NCI-H748 (cell line): ENCODE measurements at regions not wholly inside any gene's neighbourhood (a gene's known extent, or its start where the extent isn't known, plus 50 kb on each side); places are given as distances from the start of the nearest gene placed in this dataset.
"Not testable (repeated sequence)": the region's sequence is repeated elsewhere in the genome, so short reads cannot be mapped to it uniquely, and the experiment has no call there.

ENCODE experiments used
- DNase-seq: peaks from one replicate; lab custom pipeline; 2025; ENCODE audit not compliant: unreplicated experiment; lab: John Stamatoyannopoulos, UW

DNA sequence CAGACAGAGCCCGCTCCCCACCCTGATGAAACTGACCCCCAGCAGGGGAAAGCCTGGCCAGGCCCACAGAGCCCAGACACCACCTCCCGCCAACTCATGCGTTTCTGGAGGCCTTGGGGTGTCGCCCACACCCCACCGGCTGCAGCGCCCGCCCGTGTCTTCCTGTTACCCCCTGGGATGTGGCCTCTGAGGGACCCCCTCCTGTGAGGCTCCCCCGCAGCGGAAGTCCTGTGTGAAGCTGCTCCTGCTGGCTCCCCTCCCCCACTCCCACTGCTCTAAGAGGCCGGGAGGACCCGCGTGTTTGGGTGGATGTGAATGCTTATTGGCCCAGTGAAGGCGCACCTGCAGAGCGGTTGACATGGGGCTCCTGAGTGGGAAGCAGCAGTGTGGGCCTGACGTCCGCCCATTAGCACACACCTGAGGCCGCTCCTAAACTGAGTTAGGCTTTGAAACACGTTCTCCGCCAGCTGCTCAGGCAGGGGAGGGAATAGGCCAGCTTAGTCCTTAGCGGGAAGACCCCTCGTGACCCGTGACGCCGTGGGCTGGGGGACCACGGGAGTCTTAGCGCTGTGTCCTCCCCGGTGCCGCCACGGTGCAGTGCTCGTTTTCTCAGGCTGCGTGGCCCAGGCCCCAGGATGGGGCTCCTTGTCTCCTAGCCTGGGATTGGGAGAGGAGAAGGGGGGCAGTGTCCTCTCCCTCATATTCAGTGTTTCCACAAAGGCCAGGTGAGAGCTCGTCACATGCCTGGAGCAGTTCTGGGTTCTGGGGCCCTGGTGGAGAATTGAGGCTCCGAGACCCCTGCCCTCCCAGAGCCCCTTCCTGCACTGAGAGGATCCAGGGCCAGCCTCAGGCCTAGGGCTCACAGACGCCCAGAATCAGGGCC lies 323.4 kb upstream of the SFSWAP start:
- DNase-seq = no peak

DNA sequence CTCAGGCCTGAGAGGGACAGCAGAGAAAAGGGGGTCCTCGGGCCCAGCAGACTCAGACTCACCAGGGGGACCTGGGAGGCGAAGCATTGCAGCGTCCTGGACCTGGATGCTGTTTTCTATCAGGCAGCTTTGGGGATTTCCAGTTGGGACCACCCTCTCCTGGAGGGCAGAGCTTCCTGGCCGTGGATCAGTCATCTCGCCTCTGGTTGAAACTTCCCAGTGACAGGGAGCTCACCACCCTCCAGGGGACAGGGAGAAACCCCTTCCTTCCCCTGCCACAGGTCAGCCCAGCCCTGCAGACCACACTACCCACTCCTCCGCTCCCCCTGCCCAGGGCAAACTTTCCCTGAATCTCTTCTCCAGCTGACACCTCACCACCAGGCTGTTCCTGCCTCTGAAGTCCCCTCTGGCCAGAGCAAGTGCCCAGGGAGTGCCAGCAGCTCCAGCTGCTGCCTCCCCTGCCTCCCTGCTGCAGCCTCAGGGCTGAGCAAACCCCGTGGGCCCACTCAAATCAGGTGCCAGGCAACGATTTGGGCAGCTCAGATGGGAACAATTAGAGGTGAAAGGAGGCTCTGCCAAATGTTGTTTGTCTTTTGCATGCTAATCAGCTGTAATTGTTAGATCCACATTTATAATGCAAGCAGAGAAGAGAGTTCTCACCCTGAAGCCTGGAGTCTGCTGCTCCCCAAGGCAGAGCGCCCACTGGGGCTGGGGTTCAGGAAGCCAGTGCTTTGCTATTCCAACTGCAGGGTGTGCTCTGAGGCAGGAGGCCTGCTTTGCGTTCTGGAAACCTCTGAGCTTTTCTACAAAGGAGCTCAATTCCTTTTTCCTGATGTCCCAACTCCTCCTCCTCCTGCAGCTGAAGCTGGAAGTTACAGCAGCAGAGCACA lies 322.5 kb upstream of the SFSWAP start:
- DNase-seq = not testable (repeated sequence)

DNA sequence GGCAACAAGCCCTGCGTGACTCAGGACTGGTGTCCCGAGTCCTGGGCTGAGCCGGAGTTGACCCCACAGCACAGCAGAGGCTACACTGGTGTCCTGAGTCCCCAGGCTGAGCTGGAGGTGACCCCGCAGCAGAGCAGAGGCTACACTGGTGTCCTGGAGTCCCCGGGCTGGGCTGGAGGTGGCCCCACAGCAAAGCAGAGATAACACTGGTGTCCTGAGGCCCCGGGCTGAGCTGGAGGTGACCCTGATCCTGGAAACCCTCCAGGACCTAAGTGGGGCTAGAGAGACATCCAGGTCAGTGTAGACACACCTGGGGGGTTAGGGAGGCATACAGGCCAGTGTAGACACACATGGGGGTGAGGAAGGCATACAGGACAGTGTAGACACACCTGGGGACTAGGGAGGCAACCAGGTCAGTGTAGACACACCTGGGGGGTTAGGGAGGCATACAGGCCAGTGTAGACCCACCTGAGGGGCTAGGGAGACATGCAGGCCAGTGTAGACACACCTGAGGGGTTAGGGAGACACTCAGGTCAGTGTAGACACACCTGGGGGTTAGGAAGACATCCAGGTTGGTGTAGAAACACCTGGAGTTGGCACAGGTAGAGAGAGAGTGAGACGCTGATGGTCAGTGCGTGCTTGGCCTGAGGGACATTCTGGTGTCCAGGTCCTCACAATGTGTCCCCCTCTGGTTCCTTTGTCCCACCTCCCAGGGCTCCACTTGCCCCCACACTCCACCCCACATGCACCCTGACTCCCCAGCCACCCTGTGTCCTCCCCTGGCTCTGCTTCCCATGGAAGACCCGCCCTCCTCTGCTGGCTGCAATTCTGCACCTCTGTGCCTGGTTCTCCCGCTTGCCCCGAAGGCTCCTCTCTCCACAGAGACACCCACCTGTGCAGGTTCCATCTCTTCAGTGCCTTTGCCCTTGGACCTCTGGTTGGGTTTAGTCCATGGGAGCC lies 321.6 kb upstream of the SFSWAP start:
- DNase-seq = no peak

DNA sequence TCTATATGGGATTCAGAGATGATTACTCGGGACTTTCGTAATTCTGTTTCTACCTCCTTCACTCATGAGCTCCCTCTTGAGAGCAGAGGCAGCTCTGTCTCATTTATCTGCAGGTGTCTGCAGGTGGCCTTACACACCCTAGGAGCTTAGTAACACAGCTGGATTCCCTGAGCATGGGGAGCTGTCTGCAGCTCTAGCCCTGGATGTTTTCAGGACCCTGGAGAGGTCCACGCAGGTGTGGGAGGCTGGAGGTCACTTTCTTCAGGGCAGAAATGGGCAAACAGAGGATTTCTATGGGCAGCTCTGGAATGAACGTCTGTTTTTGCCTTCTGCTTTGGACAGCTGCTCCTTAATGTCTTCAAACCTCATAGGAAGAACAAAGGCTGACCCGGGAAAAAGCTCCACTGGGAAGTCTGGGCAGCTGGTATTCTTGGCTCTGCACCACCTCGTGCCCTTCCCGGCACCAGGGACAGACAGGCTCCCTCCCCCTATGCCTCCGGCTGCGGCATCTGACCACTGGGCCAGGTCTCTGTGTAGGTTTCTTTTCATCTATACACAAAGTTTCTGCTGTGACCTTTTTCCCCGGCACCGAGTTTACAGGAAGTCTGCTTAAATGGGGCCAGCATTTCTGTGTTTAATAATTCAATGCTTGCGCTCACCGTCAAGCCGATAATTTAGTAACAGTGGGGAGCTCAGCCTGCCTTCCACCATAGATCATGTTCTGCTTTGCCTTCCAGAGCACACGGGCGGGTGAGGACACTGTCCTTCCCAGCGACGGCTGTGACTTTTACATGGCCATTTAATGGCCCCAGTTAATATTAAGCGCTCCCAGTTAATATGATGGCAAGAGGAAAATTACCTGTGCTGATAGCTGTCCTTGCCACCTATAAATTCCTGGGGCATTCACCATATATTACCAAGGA lies 320.2 kb upstream of the SFSWAP start:
- DNase-seq = no peak

DNA sequence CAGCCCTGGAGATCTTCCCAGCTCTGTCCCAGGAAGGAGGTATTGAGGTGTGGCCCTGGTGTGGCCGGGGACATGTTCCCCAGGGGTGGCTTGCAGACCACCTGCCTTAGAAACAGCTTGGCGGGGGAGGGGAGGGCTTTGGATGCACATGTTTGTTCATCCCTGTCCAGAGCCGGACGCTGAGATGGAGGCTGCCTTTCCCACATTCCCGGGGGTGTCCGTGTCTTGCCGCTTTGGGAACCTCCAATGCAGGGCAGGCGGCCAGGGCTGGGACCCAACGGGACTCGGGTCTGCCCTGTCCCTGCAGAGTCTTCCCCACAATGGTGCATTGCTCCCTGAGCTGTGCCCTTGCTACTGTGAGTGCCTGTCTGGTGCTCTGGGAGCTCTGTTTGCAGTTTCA lies 319.5 kb upstream of the SFSWAP start:
- no peak for DNase-seq

DNA sequence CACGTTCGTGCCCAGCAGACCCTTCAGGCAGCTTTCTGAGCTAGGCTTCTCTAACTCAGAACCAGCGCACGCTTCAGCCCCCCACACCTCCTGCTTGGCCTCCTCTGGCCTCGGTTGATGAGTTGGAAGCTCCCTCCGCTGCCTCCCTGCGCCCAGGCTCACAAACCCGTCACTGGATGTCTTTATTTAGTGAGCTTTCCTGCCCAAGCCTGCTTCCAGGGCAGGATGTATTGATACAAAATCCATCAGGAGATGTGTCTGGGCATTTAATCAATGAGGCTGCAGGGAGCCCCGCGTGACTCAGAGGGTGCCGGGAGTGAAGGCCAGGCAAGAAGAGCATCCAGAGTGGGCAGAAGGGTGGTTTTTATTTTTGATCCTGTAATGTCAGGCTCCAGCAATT lies 316.1 kb upstream of the SFSWAP start:
- not testable (repeated sequence) for DNase-seq

DNA sequence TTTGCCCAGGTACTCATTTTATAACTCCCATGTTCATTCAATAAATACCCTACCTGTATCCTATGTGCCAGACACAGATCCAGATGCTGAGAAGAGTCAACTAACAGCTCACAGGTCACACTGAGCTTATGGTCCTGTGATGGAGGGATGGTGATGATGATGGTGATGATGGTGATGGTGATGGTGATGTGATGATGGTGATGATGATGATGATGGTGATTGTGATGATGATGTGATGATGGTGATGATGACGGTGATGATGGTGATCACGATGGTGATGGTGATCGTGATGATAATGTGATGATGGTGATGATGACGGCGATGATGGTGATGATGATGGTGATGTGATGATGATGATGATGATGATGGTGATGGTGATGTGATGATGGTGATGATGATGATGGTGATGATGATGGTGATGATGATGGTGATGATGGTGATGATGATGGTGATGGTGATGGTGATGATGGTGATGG lies 315.6 kb upstream of the SFSWAP start:
- not testable (repeated sequence) for DNase-seq

DNA sequence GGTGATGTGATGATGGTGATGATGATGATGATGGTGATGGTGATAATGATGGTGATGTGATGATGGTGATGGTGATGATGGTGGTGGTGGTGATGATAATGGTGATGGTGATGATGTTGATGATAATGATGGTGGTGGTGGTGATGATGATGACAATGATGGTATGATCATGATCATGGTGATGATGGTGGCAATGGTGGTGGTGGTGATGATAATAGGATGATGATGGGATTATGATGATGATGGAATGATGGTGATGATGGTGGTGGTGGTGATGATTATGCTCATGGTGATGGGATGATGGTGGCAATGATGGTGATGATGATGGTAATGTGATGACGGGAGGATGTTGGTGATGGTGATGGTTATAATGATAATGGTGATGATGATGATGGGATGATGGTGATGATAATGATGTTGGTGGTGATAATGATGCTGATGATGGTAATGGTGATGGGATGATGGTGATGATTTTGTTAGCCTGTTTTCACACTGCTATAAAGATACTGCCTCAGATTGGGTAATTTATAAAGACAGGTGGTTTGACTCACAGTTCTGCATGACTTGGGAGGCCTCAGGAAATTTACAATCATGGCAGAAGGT lies 314.8 kb upstream of the SFSWAP start:
- DNase-seq = no peak

DNA sequence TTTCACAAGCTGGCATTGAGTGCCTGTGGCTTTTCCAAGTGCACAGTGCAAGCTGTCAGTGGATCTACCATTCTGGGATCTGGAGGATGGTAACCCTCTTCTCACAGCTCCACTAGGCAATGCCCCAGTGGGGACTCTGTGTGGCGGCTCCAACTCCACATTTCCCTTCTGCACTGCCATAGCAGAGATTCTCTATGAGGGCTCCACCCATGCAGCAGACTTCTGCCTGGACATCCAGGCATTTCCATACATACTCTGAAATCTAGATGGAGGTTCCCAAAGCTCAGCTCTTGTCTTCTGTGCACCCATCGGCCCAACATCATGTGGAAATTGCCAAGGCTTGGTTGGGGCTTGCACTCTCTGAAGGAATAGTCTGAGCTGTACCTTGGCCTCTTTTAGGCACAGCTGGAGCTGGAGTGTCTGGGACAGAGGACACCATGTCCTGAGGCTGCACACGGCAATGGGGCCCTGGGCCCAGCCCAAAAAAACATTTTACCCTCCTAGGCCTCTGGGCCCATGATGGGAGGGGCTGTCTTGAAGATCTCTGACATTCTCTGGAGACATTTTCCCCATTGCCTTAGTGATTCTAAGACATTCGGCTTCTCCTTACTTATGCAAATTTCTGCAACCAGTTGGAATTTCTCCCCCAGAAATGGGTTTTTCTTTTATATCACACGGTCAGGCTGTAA lies 313.3 kb upstream of the SFSWAP start:
- no peak for DNase-seq

DNA sequence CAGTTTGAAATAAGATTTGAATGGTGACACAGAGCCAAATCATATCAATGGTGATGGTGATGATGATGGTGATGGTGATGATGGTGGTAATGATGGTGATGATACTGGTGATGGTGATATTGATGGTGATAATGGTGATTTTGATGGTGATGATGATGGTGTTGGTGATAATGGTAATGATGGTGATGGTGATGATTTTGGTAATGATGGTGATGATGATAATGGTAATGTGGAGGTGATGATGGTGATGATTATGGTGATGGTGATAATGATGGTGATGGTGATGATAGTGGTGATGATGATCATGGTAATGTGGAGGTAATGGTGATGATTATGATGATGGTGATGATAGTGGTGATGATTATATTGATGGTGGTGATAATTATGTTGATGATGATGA lies 311.9 kb upstream of the SFSWAP start:
- DNase-seq = no peak

DNA sequence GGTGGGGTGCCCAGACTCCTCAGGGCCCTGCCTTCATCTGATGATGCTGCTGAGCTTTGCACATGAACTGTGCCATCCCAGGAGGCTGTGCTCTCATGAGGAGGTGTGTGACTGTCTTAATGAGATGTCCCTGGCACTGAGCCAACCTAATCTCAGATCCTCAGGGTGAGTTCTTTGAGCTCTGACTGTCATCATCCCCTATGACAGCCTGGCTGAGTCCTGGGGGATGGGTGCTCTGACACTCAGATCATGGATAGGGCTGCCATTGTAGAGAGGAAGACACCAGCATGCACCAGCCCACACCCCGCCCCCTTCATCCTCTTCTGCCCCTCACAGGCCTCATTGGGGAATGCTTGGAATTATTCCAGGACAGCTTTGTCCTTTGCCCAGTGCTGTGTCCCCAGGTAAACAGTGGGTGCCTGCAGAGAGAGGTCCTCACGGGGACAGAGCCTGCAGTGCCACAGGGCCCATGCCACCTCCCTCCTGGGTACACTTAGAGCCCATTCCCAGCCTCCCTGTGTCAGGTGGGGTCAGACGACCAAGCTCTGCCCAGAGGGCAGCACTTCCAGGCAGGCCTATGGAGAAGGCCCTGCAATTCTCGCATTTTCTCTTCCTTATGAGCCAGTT lies 310.1 kb upstream of the SFSWAP start:
- not testable (repeated sequence) for DNase-seq

DNA sequence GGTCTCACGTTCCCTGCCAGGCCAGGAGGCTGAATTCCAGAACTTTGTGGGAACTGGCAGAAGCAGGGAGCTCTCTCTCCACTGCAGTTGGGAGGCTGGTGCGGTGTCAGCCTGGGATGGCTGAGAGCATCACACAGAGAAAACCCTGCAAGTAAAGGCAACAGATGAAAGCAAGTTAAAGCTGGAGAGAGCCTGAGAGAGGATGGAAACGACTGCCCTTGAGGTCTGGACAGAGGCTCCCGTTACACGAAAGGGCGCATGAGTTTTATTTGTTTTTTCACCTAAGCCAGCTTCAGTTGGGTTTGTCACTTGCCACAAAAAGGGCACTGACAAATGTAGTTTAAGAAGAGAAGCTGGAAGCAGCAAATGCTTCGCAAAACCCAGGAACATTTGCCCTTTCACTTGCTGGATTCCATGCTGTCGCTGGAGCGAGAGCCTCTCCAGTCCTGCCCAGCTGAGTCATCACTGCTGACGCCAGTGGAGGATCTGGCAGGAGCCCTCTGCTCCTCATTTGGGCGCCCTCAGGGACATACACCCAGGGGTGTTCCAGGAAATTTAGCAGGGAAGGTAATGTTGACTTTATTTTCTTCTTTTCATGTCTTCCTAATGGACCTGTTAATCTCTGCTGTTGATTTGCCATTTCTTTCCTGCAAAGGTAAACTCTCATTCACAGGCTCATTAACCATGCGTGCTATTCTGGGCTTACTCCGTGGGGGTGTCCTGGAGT lies 308.8 kb upstream of the SFSWAP start:
- not testable (repeated sequence) for DNase-seq

DNA sequence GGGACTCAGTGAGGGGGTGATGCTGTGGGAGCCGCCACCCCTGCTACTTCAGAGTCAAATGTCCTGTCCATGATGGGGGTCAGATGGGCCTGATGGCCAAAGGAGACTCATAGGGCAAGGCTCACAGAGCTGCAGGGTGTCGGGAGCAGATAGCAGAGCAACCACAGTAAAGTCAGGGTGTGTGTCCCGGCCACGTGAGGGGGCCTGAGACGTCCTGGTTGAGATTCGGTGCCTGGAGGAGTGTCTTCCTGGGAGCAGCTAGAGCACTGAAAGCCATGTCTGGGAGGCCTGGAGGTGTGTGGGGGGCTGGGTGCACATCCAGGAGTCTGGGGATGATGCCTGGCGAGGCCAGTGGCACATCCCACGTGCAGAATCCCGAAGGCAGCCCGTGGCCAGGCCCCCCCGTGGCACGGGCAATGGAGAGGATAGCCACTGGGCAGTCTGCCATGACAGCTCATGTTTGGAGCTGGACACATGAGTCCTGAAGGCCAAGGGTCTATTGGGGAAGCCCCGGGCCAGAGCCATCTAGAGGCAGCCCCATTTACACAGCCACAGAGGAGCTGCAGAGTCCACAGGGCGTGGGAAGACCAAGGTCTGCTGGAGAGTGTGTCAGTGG lies 308.0 kb upstream of the SFSWAP start:
- DNase-seq = no peak

DNA sequence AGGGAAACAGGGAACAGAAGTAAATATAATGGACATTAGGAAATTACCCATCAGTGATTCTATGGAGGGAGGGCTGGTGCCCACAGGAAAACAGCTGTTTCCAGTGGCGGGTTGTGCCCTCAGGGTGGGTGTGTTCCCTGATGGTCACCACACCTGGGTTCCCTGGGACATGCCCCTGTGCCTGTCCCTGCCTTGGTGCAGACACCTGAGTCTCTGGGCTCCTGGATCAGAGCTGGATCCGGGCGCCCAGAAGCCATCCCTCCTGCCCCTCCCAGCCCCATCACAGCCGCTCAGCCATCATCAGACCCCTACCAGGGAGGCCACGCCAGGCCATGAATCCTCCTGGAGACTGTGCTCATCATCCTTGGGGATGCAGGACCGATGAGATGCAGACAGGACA lies 307.2 kb upstream of the SFSWAP start:
- DNase-seq = no peak

DNA sequence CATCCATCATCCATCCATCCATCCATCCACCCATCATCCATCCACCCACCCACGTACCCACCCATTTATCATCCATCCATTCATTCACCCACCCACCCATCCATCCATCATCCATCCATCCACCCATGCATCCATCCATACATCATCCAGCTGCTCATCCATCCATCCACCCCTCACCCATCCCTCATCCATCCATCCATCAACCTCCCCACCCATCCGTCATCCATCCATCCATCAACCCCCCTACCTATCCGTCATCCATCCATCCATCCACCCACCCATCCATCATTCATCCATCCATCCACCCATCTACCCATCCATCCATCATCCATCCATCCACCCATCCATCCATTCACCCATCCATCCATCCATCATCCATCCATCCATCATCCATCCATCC lies 306.2 kb upstream of the SFSWAP start:
- DNase-seq = no peak

DNA sequence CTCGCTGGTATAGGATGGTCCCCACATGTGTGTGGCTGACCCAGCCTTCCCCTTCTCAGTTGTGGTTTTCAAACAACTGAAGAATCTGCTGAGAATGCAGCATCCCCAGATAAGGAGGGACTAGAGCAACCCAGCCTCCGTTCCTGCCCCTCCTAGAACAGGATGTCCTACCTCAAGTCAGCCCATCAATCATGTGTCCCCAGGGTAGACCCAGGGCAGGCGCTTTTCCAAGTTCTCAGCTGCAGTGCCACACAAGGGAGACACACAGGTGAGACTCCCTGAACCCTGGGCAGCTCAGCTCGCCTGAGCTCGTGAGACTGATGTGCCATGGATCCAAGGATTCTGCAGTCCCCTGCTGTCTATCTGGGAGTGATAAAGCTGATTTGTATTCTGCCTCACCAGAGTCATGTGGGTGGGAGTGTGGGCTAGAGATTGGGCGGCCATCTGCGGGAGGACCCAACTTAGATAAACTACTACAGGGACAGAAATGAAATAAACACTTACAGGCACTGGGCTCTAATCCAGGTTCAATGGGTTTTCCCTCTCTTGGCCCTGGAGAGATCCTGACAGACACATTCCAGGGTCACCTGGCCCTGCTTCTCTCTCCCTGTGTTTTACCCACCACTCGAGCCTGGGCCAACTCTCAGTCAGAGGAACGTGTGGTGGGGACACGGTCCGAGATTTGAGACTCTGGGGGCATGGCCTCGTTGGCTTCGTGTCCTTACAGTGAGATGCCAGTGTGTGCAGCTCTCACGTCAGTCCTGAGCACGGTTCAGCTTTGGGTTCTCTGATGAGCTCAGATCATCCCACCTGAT lies 303.5 kb upstream of the SFSWAP start:
- DNase-seq = no peak
